ENCODE measurements at regions not wholly inside any gene's neighbourhood (a gene's known extent, or its start where the extent isn't known, plus 50 kb on each side); places are given as distances from the start of the nearest gene placed in this dataset.
A peak's percentile ranks its signal among the peaks of the same experiment; 100 is the strongest.

DNA sequence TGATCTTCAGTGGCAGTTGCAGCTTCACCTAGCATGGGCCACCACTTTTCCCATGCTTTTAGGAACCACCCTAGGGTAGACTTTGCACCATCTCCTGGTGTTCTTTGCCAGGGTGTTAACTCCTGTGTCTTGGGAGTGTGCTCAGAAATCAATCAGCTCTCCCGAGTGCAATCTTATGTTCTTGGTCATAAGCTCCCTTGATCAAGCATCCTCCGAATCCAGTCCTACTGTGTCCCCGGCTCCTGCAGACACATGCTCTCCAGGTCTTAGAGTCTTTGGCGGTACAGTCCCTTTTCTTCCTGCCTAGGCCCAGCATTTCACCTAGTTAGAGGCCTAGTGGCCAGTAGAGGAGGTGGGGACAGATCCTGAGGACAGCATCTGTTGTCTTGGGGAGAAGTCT lies 74.7 kb upstream of the SYN2 start:
- FAIRE-seq (no peak), ATAC-seq (no peak), DNase-seq (ENCODE audit: low read depth in 1 of 2, low spot score in 1 of 2) (no peak)
- TF ChIP-seq, protein P1, sequence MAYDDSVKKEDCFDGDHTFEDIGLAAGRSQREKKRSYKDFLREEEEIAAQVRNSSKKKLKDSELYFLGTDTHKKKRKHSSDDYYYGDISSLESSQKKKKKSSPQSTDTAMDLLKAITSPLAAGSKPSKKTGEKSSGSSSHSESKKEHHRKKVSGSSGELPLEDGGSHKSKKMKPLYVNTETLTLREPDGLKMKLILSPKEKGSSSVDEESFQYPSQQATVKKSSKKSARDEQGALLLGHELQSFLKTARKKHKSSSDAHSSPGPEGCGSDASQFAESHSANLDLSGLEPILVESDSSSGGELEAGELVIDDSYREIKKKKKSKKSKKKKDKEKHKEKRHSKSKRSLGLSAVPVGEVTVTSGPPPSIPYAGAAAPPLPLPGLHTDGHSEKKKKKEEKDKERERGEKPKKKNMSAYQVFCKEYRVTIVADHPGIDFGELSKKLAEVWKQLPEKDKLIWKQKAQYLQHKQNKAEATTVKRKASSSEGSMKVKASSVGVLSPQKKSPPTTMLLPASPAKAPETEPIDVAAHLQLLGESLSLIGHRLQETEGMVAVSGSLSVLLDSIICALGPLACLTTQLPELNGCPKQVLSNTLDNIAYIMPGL (CRISPR knock-in tag; IDR thresholded peaks at IDR 0.05; ENCODE audit: borderline replicate concordance), result no peak
- TF ChIP-seq RFX5 (IDR thresholded peaks at IDR 0.05), result no peak
- no peak for TF ChIP-seq POLR2A (IDR thresholded peaks at IDR 0.05; ENCODE audit: low read length)
- TF ChIP-seq, protein P2, sequence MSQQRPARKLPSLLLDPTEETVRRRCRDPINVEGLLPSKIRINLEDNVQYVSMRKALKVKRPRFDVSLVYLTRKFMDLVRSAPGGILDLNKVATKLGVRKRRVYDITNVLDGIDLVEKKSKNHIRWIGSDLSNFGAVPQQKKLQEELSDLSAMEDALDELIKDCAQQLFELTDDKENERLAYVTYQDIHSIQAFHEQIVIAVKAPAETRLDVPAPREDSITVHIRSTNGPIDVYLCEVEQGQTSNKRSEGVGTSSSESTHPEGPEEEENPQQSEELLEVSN (IDR thresholded peaks at IDR 0.05; ENCODE audit: borderline replicate concordance, low read depth), result no peak
- TF ChIP-seq JUN (IDR thresholded peaks at IDR 0.05), result no peak
- TF ChIP-seq EHF (CRISPR knock-in tag; IDR thresholded peaks at IDR 0.05), result no peak
- TF ChIP-seq, protein P3, sequence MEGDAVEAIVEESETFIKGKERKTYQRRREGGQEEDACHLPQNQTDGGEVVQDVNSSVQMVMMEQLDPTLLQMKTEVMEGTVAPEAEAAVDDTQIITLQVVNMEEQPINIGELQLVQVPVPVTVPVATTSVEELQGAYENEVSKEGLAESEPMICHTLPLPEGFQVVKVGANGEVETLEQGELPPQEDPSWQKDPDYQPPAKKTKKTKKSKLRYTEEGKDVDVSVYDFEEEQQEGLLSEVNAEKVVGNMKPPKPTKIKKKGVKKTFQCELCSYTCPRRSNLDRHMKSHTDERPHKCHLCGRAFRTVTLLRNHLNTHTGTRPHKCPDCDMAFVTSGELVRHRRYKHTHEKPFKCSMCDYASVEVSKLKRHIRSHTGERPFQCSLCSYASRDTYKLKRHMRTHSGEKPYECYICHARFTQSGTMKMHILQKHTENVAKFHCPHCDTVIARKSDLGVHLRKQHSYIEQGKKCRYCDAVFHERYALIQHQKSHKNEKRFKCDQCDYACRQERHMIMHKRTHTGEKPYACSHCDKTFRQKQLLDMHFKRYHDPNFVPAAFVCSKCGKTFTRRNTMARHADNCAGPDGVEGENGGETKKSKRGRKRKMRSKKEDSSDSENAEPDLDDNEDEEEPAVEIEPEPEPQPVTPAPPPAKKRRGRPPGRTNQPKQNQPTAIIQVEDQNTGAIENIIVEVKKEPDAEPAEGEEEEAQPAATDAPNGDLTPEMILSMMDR (IDR thresholded peaks at IDR 0.05), result no peak
- no peak for TF ChIP-seq CEBPB (IDR thresholded peaks at IDR 0.05)
- no peak for TF ChIP-seq CHD2 (IDR thresholded peaks at IDR 0.05; ENCODE audit: low read length, partially characterized antibody)
- no peak for TF ChIP-seq ZSCAN20 (CRISPR knock-in tag; IDR thresholded peaks at IDR 0.05)
- TF ChIP-seq PHF8 (IDR thresholded peaks at IDR 0.05; ENCODE audit: borderline replicate concordance, low read depth), result no peak
- Histone ChIP-seq H3K27ac (no peak overlapping the region), H3K4me3 (no peak overlapping the region), H3K4me1 (no peaks in the 10 kb centered on the region), H3K9me3 (no peaks in the 10 kb centered on the region), H3K4me2 (no peak overlapping the region)
- CTCF ChIA-PET, result interaction anchor here (1.1 kb wide), 1 partner anchor 27 kb away, joined by 3 read pairs; no protein-coding TSS in a partner anchor
- WGBS (ENCODE audit: missing lambda C conversion rate), result 62% methylated on average over 4 of the region's 4 CpGs
- POLR2A ChIA-PET, result no interaction called here

- ChIA-PET CTCF (interaction anchor here (1.1 to 1.7 kb wide), 2 partner anchors 14 to 27 kb away, joined by 3 to 6 read pairs; no protein-coding TSS in a partner anchor), POLR2A (no interaction called here)
- TF ChIP-seq POLR2AphosphoS2 (conservative IDR thresholded peaks at IDR 0.05; ENCODE audit: low read length), result no peak
- TF ChIP-seq MAFK (IDR thresholded peaks at IDR 0.05; ENCODE audit: partially characterized antibody), result peak; percentile 31
- TF ChIP-seq FOXS1 (CRISPR knock-in tag; IDR thresholded peaks at IDR 0.05), result no peak
- no peak for TF ChIP-seq KDM1A (IDR thresholded peaks at IDR 0.05; ENCODE audit: low read depth)
- ATAC-seq (no peak), FAIRE-seq (no peak), DNase-seq (ENCODE audit: low read depth in 1 of 2, low spot score in 1 of 2) (no peak)
- Histone ChIP-seq H3K4me2 (no peak overlapping the region), H3K27ac (no peak overlapping the region), H3K4me1 (no peaks in the 10 kb centered on the region), H3K4me3 (no peak overlapping the region), H3K9me3 (no peaks in the 10 kb centered on the region)
- WGBS (ENCODE audit: missing lambda C conversion rate), result 55% methylated on average over 10 of the region's 10 CpGs
These were observed 74.1 kb upstream of the SYN2 start for GRCh38 chr3:11930084-11930483.

GRCh38 chr3:11932636-11933035 lies 71.6 kb upstream of the SYN2 start:
- TF ChIP-seq HEYL (CRISPR knock-in tag; IDR thresholded peaks at IDR 0.05), result no peak
- no peak for TF ChIP-seq POLR2A (IDR thresholded peaks at IDR 0.05; ENCODE audit: low read length)
- no peak for TF ChIP-seq SMC3 (IDR thresholded peaks at IDR 0.05)
- no peak for TF ChIP-seq REST (IDR thresholded peaks at IDR 0.05)
- TF ChIP-seq PHF8 (IDR thresholded peaks at IDR 0.05; ENCODE audit: borderline replicate concordance, low read depth), result no peak
- no peak for TF ChIP-seq HDAC2 (IDR thresholded peaks at IDR 0.05)
- TF ChIP-seq RARB (CRISPR knock-in tag; IDR thresholded peaks at IDR 0.05), result no peak
- DNase-seq (ENCODE audit: low read depth in 1 of 2, low spot score in 1 of 2) (no peak), FAIRE-seq (no peak), ATAC-seq (no peak)
- ChIA-PET CTCF (interaction anchor here (1.2 kb wide), 1 partner anchor 12 kb away, joined by 4 read pairs; no protein-coding TSS in a partner anchor), POLR2A (no interaction called here)
- H3K27ac ChIP-seq, result no peak overlapping the region
- no peaks in the 10 kb centered on the region for H3K9me3 ChIP-seq
- H3K4me2 ChIP-seq, result no peak overlapping the region
- H3K4me3 ChIP-seq, result no peak overlapping the region
- no peaks in the 10 kb centered on the region for H3K4me1 ChIP-seq
- 43% methylated on average over 3 of the region's 3 CpGs for WGBS (ENCODE audit: missing lambda C conversion rate)
